A549 (cell line): ENCODE measurements at regions not wholly inside any gene's neighbourhood (a gene's known extent, or its start where the extent isn't known, plus 50 kb on each side); places are given as distances from the start of the nearest gene placed in this dataset.

ENCODE experiments used
- ATAC-seq, 2 experiments: fragments of 200-7000 bp in 1 of 2; fragments of >200 bp in 1 of 2; cut with Nextera tagmentation in 1 of 2; cut with Tn5 transposase in 1 of 2; 3 replicates each; pipeline versions ENCODE4 v1.8.0 to v1.9.1; 2018 to 2020; ENCODE audit warnings: mild to moderate bottlenecking in 1 of 2, moderate library complexity in 1 of 2
- CTCF ChIA-PET: fragments of 300-600 bp; sonication (Branson Sonifier 250); formaldehyde crosslinking; extraction: SDS; loops from one replicate; lab custom pipeline; 2021; ENCODE audit warnings: antibody characterized with exemption, inconsistent platforms; lab: Yijun Ruan, JAX
- POLR2A ChIA-PET: fragments of 350-600 bp; formaldehyde crosslinking; extraction: SDS; loops from one replicate; lab custom pipeline; 2021; ENCODE audit warnings: antibody characterized with exemption, inconsistent platforms; lab: Yijun Ruan, JAX
- DNase-seq, 2 experiments: peaks; one replicate each; pipeline versions ENCODE4 v3.0.0 to v3.0.0-alpha.2; 2011 to 2016; ENCODE audit warnings: low read depth in 1 of 2, low spot score in 1 of 2
- FAIRE-seq: peaks from 2 replicates; lab custom pipeline; 2011; peaks lifted over from hg19 to GRCh38; lab: Jason Lieb, UNC
- H3K27ac ChIP-seq, 2 experiments: fragments of >200 bp; sonication (Bioruptor Twin); formaldehyde crosslinking; 3 replicates each; pipeline ENCODE4 v1.5.1; 2016 to 2017
- H3K4me1 ChIP-seq: fragments of >200 bp; sonication (Bioruptor Twin); formaldehyde crosslinking; 3 replicates; pipeline ENCODE4 v1.6.1; 2016
- H3K4me2 ChIP-seq: fragments of >200 bp; sonication (Bioruptor Twin); formaldehyde crosslinking; 3 replicates; pipeline ENCODE4 v1.6.1; 2016
- H3K4me3 ChIP-seq: fragments of >200 bp; sonication (Bioruptor Twin); formaldehyde crosslinking; 3 replicates; pipeline ENCODE4 v1.5.1; 2016
- H3K9me3 ChIP-seq: fragments of >200 bp; sonication (Bioruptor Twin); formaldehyde crosslinking; 3 replicates; pipeline ENCODE4 v1.6.1; 2016
- BHLHE40 ChIP-seq: IDR thresholded peaks from 2 replicates; pipeline ENCODE4 v1.6.1; 2012; ENCODE audit warnings: low read depth, low read length, inconsistent platforms
- CBX2 ChIP-seq: fragments of 200-600 bp; sonication (generic); IDR thresholded peaks from 2 replicates; pipeline ENCODE4 v1.6.1; 2016; ENCODE audit warnings: low read depth, mild to moderate bottlenecking, borderline replicate concordance
- CHD4 ChIP-seq: fragments of 200-600 bp; sonication (generic); IDR thresholded peaks from 2 replicates; pipeline ENCODE4 v1.6.1; 2016; ENCODE audit warnings: antibody characterized with exemption, mild to moderate bottlenecking, borderline replicate concordance
- EHF ChIP-seq: fragments of 250-450 bp; sonication (Bioruptor Pico); IDR thresholded peaks from 2 replicates; pipeline ENCODE4 v1.5.0; 2020; ENCODE audit warnings: mild to moderate bottlenecking
- EP300 ChIP-seq, 2 experiments: fragments of >200 bp; sonication (Bioruptor Twin); formaldehyde crosslinking; IDR thresholded peaks; 2 replicates in 1 of 2; 3 replicates in 1 of 2; pipeline ENCODE4 v1.6.1; 2016 to 2017
- FOSL2 ChIP-seq, 2 experiments: fragments of 450-650 bp in 1 of 2; fragments of >200 bp in 1 of 2; sonication (Bioruptor Twin) in 1 of 2; formaldehyde crosslinking; IDR thresholded peaks; 2 replicates each; pipeline versions ENCODE4 v1.5.0 to v1.6.1; 2016 to 2020; ENCODE audit warnings: mild to moderate bottlenecking in 1 of 2, moderate library complexity in 1 of 2
- FOXS1 ChIP-seq: fragments of 250-450 bp; sonication (Bioruptor Pico); IDR thresholded peaks from 2 replicates; pipeline ENCODE4 v1.5.0; 2020; ENCODE audit warnings: mild to moderate bottlenecking, moderate library complexity
- GATA3 ChIP-seq: IDR thresholded peaks from 2 replicates; pipeline ENCODE4 v1.6.1; 2012; ENCODE audit warnings: borderline replicate concordance
- HEYL ChIP-seq: fragments of 250-450 bp; sonication (Bioruptor Pico); IDR thresholded peaks from 2 replicates; pipeline ENCODE4 v1.8.0; 2021; ENCODE audit warnings: mild to moderate bottlenecking, moderate library complexity
- HOXA7 ChIP-seq: fragments of 250-450 bp; sonication (Bioruptor Pico); IDR thresholded peaks from 2 replicates; pipeline ENCODE4 v1.5.0; 2020; ENCODE audit warnings: mild to moderate bottlenecking, moderate library complexity
- HOXB13 ChIP-seq: fragments of 250-450 bp; sonication (Bioruptor Pico); IDR thresholded peaks from 2 replicates; pipeline ENCODE4 v1.5.0; 2020; ENCODE audit warnings: low read depth, mild to moderate bottlenecking, moderate library complexity
- HOXB5 ChIP-seq: fragments of 250-450 bp; sonication (Bioruptor Pico); IDR thresholded peaks from 2 replicates; pipeline ENCODE4 v1.5.0; 2020; ENCODE audit warnings: mild to moderate bottlenecking, moderate library complexity
- KDM1A ChIP-seq: fragments of 200-600 bp; sonication (generic); IDR thresholded peaks from 2 replicates; pipeline ENCODE4 v1.6.1; 2016; ENCODE audit warnings: low read depth, mild to moderate bottlenecking
- MAFK ChIP-seq: fragments of 450-650 bp; IDR thresholded peaks from 2 replicates; pipeline ENCODE4 v1.6.1; 2014; ENCODE audit not compliant: partially characterized antibody
- MYC ChIP-seq: IDR thresholded peaks from 2 replicates; pipeline ENCODE4 v1.6.1; 2012; ENCODE audit warnings: mild to moderate bottlenecking, inconsistent platforms, low read length, improper control_type of control experiment, borderline replicate concordance
- NPAS2 ChIP-seq: fragments of 250-450 bp; sonication (Bioruptor Pico); IDR thresholded peaks from 2 replicates; pipeline ENCODE4 v1.8.0; 2022; ENCODE audit warnings: mild to moderate bottlenecking, moderate library complexity, borderline replicate concordance
- POLR2AphosphoS2 ChIP-seq: conservative IDR thresholded peaks from 2 replicates; pipeline ENCODE4 v1.6.1; 2012; ENCODE audit warnings: low read length, improper control_type of control experiment, inconsistent platforms
- RNF2 ChIP-seq: fragments of 200-600 bp; sonication (generic); IDR thresholded peaks from 2 replicates; pipeline ENCODE4 v1.6.1; 2016; ENCODE audit warnings: low read depth, mild to moderate bottlenecking, antibody characterized with exemption, moderate library complexity, borderline replicate concordance
- SMC3 ChIP-seq: fragments of >200 bp; sonication (Bioruptor Twin); formaldehyde crosslinking; IDR thresholded peaks from 3 replicates; pipeline ENCODE4 v1.6.1; 2018; ENCODE audit warnings: inconsistent platforms
- TFCP2L1 ChIP-seq: fragments of 250-450 bp; sonication (Bioruptor Pico); IDR thresholded peaks from 2 replicates; pipeline ENCODE4 v1.5.0; 2021; ENCODE audit warnings: mild to moderate bottlenecking
- TP53 ChIP-seq: fragments of 250-450 bp; sonication (Bioruptor Pico); IDR thresholded peaks from 2 replicates; pipeline ENCODE4 v1.5.0; 2021; ENCODE audit warnings: mild to moderate bottlenecking, moderate library complexity
- ZC3H11A ChIP-seq: fragments of 450-650 bp; IDR thresholded peaks from 2 replicates; pipeline ENCODE4 v1.6.1; 2014; ENCODE audit warnings: antibody characterized with exemption, mild to moderate bottlenecking
- ZNF302 ChIP-seq: fragments of 250-450 bp; sonication (Bioruptor Pico); IDR thresholded peaks from 2 replicates; pipeline ENCODE4 v1.9.0; 2021; ENCODE audit warnings: inconsistent platforms, mild to moderate bottlenecking, moderate library complexity
- WGBS: methylation state at CpG from one replicate; pipeline ENCODE4 v1.1.6; 2017; ENCODE audit errors: missing lambda C conversion rate; 5-methylcytosine and 5-hydroxymethylcytosine counted together
- TF ChIP-seq, protein P1 (sequence below): fragments of 250-450 bp; sonication (Bioruptor Pico); IDR thresholded peaks from 2 replicates; pipeline ENCODE4 v1.5.0; 2021; ENCODE audit warnings: mild to moderate bottlenecking, moderate library complexity, borderline replicate concordance
- TF ChIP-seq, protein P2 (sequence below): IDR thresholded peaks from 2 replicates; pipeline ENCODE4 v1.6.1; 2012
- TF ChIP-seq, protein P3 (sequence below): fragments of >200 bp; sonication (Bioruptor Twin); formaldehyde crosslinking; IDR thresholded peaks from 3 replicates; pipeline ENCODE4 v1.6.1; 2016
- TF ChIP-seq, protein P4 (sequence below): fragments of 150-350 bp; IDR thresholded peaks from 2 replicates; pipeline ENCODE4 v1.6.1; 2014; ENCODE audit warnings: low read depth, mild to moderate bottlenecking, low read length

DNA sequence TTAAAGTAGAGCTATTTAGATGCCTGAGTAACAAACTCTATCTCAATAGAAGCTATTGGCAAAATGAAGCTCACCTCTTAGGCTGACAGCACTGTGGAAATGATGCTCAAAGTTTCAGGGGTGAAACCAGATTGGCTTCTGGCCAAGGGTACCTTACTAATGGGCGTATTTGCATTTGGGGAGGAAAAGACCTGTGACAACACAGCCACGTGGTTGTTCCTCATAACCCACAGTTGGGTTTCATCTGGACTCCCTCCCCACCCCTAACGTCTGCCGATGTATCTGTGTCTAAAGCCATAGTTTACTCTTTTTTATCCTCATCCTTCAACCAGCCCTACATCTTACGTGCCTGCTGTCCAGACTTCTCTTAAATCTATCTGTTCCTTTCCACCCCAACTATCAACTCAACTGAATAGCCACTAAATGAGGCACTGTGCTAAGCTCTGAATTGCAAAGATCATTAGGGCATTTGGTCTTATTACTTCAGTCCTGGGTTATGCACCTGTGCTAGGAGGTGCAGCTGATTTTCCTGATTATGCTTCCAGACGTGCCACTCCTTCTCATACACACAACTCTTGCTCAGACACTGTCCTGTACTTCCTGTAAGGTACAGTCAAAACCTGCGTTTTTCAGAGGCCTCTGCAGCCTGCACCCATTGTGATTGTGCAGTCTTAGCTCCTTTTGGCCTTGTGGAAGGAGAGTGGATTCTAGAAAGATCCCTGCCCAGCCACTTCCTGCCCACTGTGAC is 80.6 kb upstream of the ARMC2 start:
- Histone ChIP-seq H3K4me2 (no peak overlapping the region), H3K27ac (no peak overlapping the region), H3K4me1 (no peaks in the 10 kb centered on the region), H3K4me3 (no peak overlapping the region), H3K9me3 (no peaks in the 10 kb centered on the region)
- ATAC-seq (no peak), FAIRE-seq (no peak), DNase-seq (no peak)
- TF ChIP-seq BHLHE40 (no peak), CBX2 (no peak), HOXB5 (CRISPR knock-in tag) (no peak), ZNF302 (CRISPR knock-in tag) (no peak), CHD4 (no peak), HEYL (CRISPR knock-in tag) (no peak), SMC3 (no peak), MAFK (no peak), EP300 (IDR thresholded peaks at IDR 0.05) (no peak), EHF (CRISPR knock-in tag) (no peak), ZC3H11A (no peak), POLR2AphosphoS2 (no peak), HOXA7 (CRISPR knock-in tag) (no peak), GATA3 (no peak), RNF2 (no peak), TP53 (no peak)
- TF ChIP-seq, protein P1, sequence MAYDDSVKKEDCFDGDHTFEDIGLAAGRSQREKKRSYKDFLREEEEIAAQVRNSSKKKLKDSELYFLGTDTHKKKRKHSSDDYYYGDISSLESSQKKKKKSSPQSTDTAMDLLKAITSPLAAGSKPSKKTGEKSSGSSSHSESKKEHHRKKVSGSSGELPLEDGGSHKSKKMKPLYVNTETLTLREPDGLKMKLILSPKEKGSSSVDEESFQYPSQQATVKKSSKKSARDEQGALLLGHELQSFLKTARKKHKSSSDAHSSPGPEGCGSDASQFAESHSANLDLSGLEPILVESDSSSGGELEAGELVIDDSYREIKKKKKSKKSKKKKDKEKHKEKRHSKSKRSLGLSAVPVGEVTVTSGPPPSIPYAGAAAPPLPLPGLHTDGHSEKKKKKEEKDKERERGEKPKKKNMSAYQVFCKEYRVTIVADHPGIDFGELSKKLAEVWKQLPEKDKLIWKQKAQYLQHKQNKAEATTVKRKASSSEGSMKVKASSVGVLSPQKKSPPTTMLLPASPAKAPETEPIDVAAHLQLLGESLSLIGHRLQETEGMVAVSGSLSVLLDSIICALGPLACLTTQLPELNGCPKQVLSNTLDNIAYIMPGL, result no peak
- TF ChIP-seq, protein P2, sequence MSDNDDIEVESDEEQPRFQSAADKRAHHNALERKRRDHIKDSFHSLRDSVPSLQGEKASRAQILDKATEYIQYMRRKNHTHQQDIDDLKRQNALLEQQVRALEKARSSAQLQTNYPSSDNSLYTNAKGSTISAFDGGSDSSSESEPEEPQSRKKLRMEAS, result no peak
- TF ChIP-seq, protein P3, sequence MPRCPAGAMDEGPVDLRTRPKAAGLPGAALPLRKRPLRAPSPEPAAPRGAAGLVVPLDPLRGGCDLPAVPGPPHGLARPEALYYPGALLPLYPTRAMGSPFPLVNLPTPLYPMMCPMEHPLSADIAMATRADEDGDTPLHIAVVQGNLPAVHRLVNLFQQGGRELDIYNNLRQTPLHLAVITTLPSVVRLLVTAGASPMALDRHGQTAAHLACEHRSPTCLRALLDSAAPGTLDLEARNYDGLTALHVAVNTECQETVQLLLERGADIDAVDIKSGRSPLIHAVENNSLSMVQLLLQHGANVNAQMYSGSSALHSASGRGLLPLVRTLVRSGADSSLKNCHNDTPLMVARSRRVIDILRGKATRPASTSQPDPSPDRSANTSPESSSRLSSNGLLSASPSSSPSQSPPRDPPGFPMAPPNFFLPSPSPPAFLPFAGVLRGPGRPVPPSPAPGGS, result no peak
- 66% methylated on average over 6 of the region's 7 CpGs for WGBS
- CTCF ChIA-PET, result interaction anchor here (1.4 kb wide), 1 partner anchor 190 kb away, joined by 3 read pairs; no protein-coding TSS in a partner anchor
- POLR2A ChIA-PET, result no interaction called here

DNA sequence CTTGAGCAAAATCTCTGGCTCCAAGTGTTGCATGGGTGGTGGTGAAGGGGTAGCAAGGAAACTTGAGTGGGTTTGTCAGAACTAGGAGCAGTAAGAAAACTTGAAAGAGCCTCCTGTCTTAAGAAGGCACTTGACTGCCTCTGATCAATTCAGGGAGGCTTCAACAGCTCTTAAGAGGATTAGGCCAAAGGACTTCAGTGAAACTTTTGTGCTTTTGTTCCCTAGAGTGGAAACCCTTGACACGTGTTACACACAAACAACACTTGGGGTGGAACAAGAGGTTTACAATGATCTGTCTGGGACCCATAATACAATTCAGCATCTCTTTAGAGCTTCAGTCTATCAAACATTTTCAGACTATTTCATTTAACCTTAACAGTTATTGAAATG is 80.1 kb upstream of the ARMC2 start:
- no peak for ATAC-seq
- no peak overlapping the region for H3K27ac ChIP-seq
- H3K4me2 ChIP-seq, result no peak overlapping the region
- no peaks in the 10 kb centered on the region for H3K4me1 ChIP-seq
- no peaks in the 10 kb centered on the region for H3K9me3 ChIP-seq
- no peak for TF ChIP-seq HOXB13
- no peak for TF ChIP-seq TFCP2L1 (CRISPR knock-in tag)
- no peak for TF ChIP-seq FOSL2 (IDR thresholded peaks at IDR 0.05)
- no peak for TF ChIP-seq FOSL2 (CRISPR knock-in tag; IDR thresholded peaks at IDR 0.05)
- no peak for TF ChIP-seq KDM1A
- TF ChIP-seq MYC, result no peak
- TF ChIP-seq TP53, result no peak
- TF ChIP-seq MAFK, result no peak
- TF ChIP-seq, protein P4, sequence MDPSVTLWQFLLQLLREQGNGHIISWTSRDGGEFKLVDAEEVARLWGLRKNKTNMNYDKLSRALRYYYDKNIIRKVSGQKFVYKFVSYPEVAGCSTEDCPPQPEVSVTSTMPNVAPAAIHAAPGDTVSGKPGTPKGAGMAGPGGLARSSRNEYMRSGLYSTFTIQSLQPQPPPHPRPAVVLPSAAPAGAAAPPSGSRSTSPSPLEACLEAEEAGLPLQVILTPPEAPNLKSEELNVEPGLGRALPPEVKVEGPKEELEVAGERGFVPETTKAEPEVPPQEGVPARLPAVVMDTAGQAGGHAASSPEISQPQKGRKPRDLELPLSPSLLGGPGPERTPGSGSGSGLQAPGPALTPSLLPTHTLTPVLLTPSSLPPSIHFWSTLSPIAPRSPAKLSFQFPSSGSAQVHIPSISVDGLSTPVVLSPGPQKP, result no peak
- TF ChIP-seq, protein P2, result no peak
- no peak for TF ChIP-seq CBX2
- no peak for TF ChIP-seq NPAS2
- TF ChIP-seq, protein P3, result no peak
- no peak for TF ChIP-seq FOXS1 (CRISPR knock-in tag)
- TF ChIP-seq, all 56 proteins: peak for 0
- no peak overlapping the region for H3K4me3 ChIP-seq
- FAIRE-seq, result no peak
- 50% methylated on average over 1 of the region's 1 CpG for WGBS
- DNase-seq, result no peak
- POLR2A ChIA-PET, result no interaction called here
- CTCF ChIA-PET, result interaction anchor here (1.4 kb wide), 1 partner anchor 191 kb away, joined by 3 read pairs; no protein-coding TSS in a partner anchor
